CD14-positive monocyte (primary cell): ENCODE measurements at regions not wholly inside any gene's neighbourhood (a gene's known extent, or its start where the extent isn't known, plus 50 kb on each side); places are given as distances from the start of the nearest gene placed in this dataset.
"Not testable (repeated sequence)": the region's sequence is repeated elsewhere in the genome, so short reads cannot be mapped to it uniquely, and the experiment has no call there.

Experiments used
- DNase-seq, 3 donors: peaks; one replicate each; pipeline ENCODE4 v3.0.0-alpha.2; 2011 to 2022
- H2AFZ ChIP-seq: 2 replicates; pipeline ENCODE4 v1.6.0; 2012; ENCODE audit warnings: mild to moderate bottlenecking, low read depth, low read length, inconsistent platforms; ENCODE audit not compliant: insufficient read depth, poor library complexity, severe bottlenecking
- H3K27ac ChIP-seq, 2 donors: 1 replicate in 1 of 2; 2 replicates in 1 of 2; pipeline ENCODE4 v1.5.1; 2012 to 2013; ENCODE audit warnings: low read length in 2 of 2, control low read depth in 1 of 2, inconsistent platforms in 1 of 2, low read depth in 1 of 2, mild to moderate bottlenecking in 1 of 2
- H3K27me3 ChIP-seq, 2 donors: one replicate each; pipeline versions ENCODE4 v1.6.0 to v1.6.1; 2011 to 2013; ENCODE audit warnings: low read length in 2 of 2; ENCODE audit not compliant: control insufficient read depth in 2 of 2, insufficient read depth in 2 of 2
- H3K36me3 ChIP-seq, 2 donors: replicated peaks in 1 of 2; 1 replicate in 1 of 2; 2 replicates in 1 of 2; pipeline versions ENCODE4 v1.5.1 to v1.6.1; 2012 to 2013; ENCODE audit warnings: low read length in 2 of 2, control low read depth in 1 of 2, inconsistent platforms in 1 of 2, mild to moderate bottlenecking in 1 of 2; ENCODE audit not compliant: insufficient read depth in 2 of 2, control insufficient read depth in 1 of 2
- H3K4me1 ChIP-seq, 2 donors: 1 replicate in 1 of 2; 2 replicates in 1 of 2; pipeline versions ENCODE4 v1.5.1 to v1.6.1; 2012 to 2013; ENCODE audit warnings: low read length in 2 of 2, control low read depth in 1 of 2, inconsistent platforms in 1 of 2, mild to moderate bottlenecking in 1 of 2, moderate library complexity in 1 of 2; ENCODE audit not compliant: insufficient read depth in 2 of 2, control insufficient read depth in 1 of 2
- H3K4me2 ChIP-seq: replicated peaks from 2 replicates; pipeline ENCODE3; 2012; ENCODE audit warnings: low read length, moderate library complexity, mild to moderate bottlenecking; ENCODE audit not compliant: poor library complexity, severe bottlenecking; ENCODE audit errors: extremely low read depth
- H3K4me3 ChIP-seq, 3 experiments: fragments of 200-600 bp in 1 of 3; sonication (generic) in 1 of 3; replicated peaks in 1 of 3; 1 replicate in 2 of 3; 2 replicates in 1 of 3; pipeline ENCODE4 v1.5.1; 2011 to 2013; ENCODE audit warnings: low read length in 3 of 3, mild to moderate bottlenecking in 3 of 3, control low read depth in 2 of 3, low read depth in 2 of 3, inconsistent platforms in 1 of 3, moderate library complexity in 1 of 3
- H3K79me2 ChIP-seq: 2 replicates; pipeline ENCODE4 v1.6.0; 2012; ENCODE audit warnings: mild to moderate bottlenecking, control low read depth, inconsistent platforms, low read length, moderate library complexity; ENCODE audit not compliant: insufficient read depth
- H3K9ac ChIP-seq: 2 replicates; pipeline ENCODE4 v1.6.0; 2017; ENCODE audit warnings: low read length, mild to moderate bottlenecking; ENCODE audit not compliant: insufficient read depth, poor library complexity, severe bottlenecking
- H3K9me3 ChIP-seq, 2 donors: replicated peaks in 1 of 2; 1 replicate in 1 of 2; 2 replicates in 1 of 2; pipeline versions ENCODE4 v1.5.1 to v1.6.1; 2012 to 2013; ENCODE audit warnings: low read length in 2 of 2, control low read depth in 1 of 2; ENCODE audit not compliant: control insufficient read depth in 1 of 2, insufficient read depth in 1 of 2
- H4K20me1 ChIP-seq: 2 replicates; pipeline ENCODE4 v1.6.0; 2012; ENCODE audit warnings: mild to moderate bottlenecking, low read length, control low read depth, moderate library complexity; ENCODE audit not compliant: insufficient read depth
- H3K27ac Mint-ChIP-seq, 7 donors: one replicate each; pipeline ENCODE4 v1.8.0; 2020; ENCODE audit warnings: mild to moderate bottlenecking in 7 of 7, mixed read lengths in 7 of 7, moderate library complexity in 6 of 7, inconsistent platforms in 2 of 7
- H3K27me3 Mint-ChIP-seq, 3 donors: one replicate each; pipeline ENCODE4 v1.8.0; 2021 to 2022; ENCODE audit warnings: low read depth in 3 of 3, mild to moderate bottlenecking in 3 of 3, mixed read lengths in 3 of 3, moderate library complexity in 3 of 3, inconsistent platforms in 1 of 3
- H3K36me3 Mint-ChIP-seq, 2 donors: one replicate each; pipeline ENCODE4 v1.8.0; 2020; ENCODE audit warnings: mixed read lengths in 2 of 2, inconsistent platforms in 1 of 2, mild to moderate bottlenecking in 1 of 2
- H3K4me1 Mint-ChIP-seq: one replicate; pipeline ENCODE4 v1.8.0; 2020; ENCODE audit warnings: mild to moderate bottlenecking, mixed read lengths
- H3K4me3 Mint-ChIP-seq, 2 donors: one replicate each; pipeline ENCODE4 v1.8.0; 2020; ENCODE audit warnings: mild to moderate bottlenecking in 2 of 2, mixed read lengths in 2 of 2, moderate library complexity in 1 of 2
- H3K9me3 Mint-ChIP-seq, 7 donors: one replicate each; pipeline ENCODE4 v1.8.0; 2020 to 2022; ENCODE audit warnings: mixed read lengths in 7 of 7, mild to moderate bottlenecking in 6 of 7, moderate library complexity in 6 of 7, inconsistent platforms in 2 of 7
- CTCF ChIP-seq: fragments of 200-600 bp; IDR thresholded peaks from one replicate; pipeline ENCODE4 v1.8.0; 2022; ENCODE audit warnings: antibody characterized with exemption, mild to moderate bottlenecking
- WGBS: methylation state at CpG from one replicate; pipeline ENCODE4 v1.1.5; 2013; ENCODE audit warnings: missing lambda C conversion rate; ENCODE audit not compliant: insufficient coverage; 5-methylcytosine and 5-hydroxymethylcytosine counted together
- intact Hi-C, 2 donors: fragments of 100-400 bp; cut with micrococcal nuclease; formaldehyde crosslinking; loops; one replicate each; pipeline versions ENCODE4 v1.15.0 to v1.15.1; 2023

DNA sequence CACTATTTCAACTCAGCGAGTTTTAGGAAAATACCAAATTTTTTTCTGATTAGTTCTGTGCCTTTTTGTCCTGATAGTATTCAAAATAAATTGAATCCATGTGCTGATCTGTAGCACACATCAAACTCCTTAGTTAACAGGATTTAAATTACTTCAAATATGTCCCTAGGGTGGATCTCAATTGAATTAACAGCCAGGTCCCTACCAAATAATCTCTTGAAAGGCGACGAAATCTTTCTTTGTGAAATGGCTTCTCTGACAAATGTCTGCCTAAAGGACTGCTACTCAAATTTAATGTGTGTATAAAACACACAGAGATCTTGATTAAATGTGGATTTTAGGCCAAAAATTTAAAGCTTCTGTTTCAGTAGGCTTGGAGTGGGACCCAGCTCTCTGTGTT lies 989.6 kb upstream of the KCND2 start:
- no peak overlapping the region for H3K27ac ChIP-seq
- H3K36me3 ChIP-seq: no peaks in the 10 kb centered on the region
- H3K27ac Mint-ChIP-seq: no peak overlapping the region
- H3K79me2 ChIP-seq: no peaks in the 10 kb centered on the region
- H3K4me1 Mint-ChIP-seq: no peaks in the 10 kb centered on the region
- no CpG with 5 or more reads among the region's 3 CpGs for WGBS
- no peak overlapping the region for H3K4me3 Mint-ChIP-seq
- H3K27me3 ChIP-seq: no peaks in the 10 kb centered on the region
- H3K9me3 ChIP-seq: no peaks in the 10 kb centered on the region
- no peak for DNase-seq
- peaks cover 0 to 2% (median 0%) of the 10 kb centered on the region in 7 donors for H3K9me3 Mint-ChIP-seq
- intact Hi-C loops: no loop called here
- H3K36me3 Mint-ChIP-seq: no peaks in the 10 kb centered on the region
- H3K9ac ChIP-seq: no peak overlapping the region
- no peak for TF ChIP-seq CTCF
- no peak overlapping the region for H3K4me2 ChIP-seq
- H3K27me3 Mint-ChIP-seq: no peaks in the 10 kb centered on the region
- H4K20me1 ChIP-seq: no peaks in the 10 kb centered on the region
- no peak overlapping the region for H3K4me3 ChIP-seq
- no peaks in the 10 kb centered on the region for H3K4me1 ChIP-seq
- H2AFZ ChIP-seq: no peak overlapping the region

DNA sequence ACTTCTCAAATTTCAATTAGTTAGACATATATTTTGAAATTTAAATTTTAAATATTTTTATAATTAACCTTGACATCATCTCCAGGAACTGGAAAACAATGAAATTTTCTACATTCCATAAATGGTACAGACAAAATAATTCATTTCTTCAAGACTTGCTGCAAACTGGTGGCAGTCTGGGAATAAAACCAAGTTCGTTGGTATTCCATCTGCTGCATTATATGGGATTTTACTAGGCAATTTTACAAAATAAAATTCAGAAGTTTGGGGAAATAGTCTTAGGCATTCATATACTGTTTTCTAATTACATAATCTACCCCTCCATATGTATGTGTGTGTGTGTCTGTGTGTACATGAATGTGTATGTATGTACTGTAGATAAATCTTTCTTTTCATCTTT lies 984.6 kb upstream of the KCND2 start:
- no CpG with 5 or more reads among the region's 1 CpG for WGBS
- H3K4me3 ChIP-seq: no peak overlapping the region
- no peaks in the 10 kb centered on the region for H4K20me1 ChIP-seq
- DNase-seq: no peak
- intact Hi-C loops: no loop called here
- H3K27me3 Mint-ChIP-seq: no peaks in the 10 kb centered on the region
- no peaks in the 10 kb centered on the region for H3K9me3 ChIP-seq
- no peak overlapping the region for H3K4me2 ChIP-seq
- H2AFZ ChIP-seq: no peak overlapping the region
- H3K27me3 ChIP-seq: no peaks in the 10 kb centered on the region
- H3K4me3 Mint-ChIP-seq: no peak overlapping the region
- no peaks in the 10 kb centered on the region for H3K9me3 Mint-ChIP-seq
- H3K27ac Mint-ChIP-seq: no peak overlapping the region
- no peak overlapping the region for H3K27ac ChIP-seq
- H3K79me2 ChIP-seq: no peaks in the 10 kb centered on the region
- no peak overlapping the region for H3K9ac ChIP-seq
- H3K36me3 ChIP-seq: no peaks in the 10 kb centered on the region
- H3K36me3 Mint-ChIP-seq: no peaks in the 10 kb centered on the region
- TF ChIP-seq CTCF: no peak
- H3K4me1 ChIP-seq: no peaks in the 10 kb centered on the region
- H3K4me1 Mint-ChIP-seq: no peaks in the 10 kb centered on the region

GRCh38 chr7:119300341-119300740 lies 972.6 kb upstream of the KCND2 start:
- H3K4me3 Mint-ChIP-seq, H3K27me3 ChIP-seq, H3K9me3 Mint-ChIP-seq, H3K27ac ChIP-seq, DNase-seq, H3K79me2 ChIP-seq, H3K4me1 Mint-ChIP-seq, H3K27ac Mint-ChIP-seq, H3K36me3 Mint-ChIP-seq, H3K9ac ChIP-seq, H3K27me3 Mint-ChIP-seq, H3K4me2 ChIP-seq, H3K4me1 ChIP-seq, H3K4me3 ChIP-seq, H2AFZ ChIP-seq, intact Hi-C loops, H3K36me3 ChIP-seq, H4K20me1 ChIP-seq, H3K9me3 ChIP-seq: not testable (repeated sequence)
- no CpG with 5 or more reads among the region's 3 CpGs for WGBS
